ENCODE measurements at regions not wholly inside any gene's neighbourhood (a gene's known extent, or its start where the extent isn't known, plus 50 kb on each side); places are given as distances from the start of the nearest gene placed in this dataset.
A peak's percentile ranks its signal among the peaks of the same experiment; 100 is the strongest.
"Not testable (repeated sequence)": the region's sequence is repeated elsewhere in the genome, so short reads cannot be mapped to it uniquely, and the experiment has no call there.

- DNase-seq (ENCODE audit: low read depth, low spot score) = peak; percentile 33
Measured at GRCh38 chr4:120636120-120636630, 286.4 kb downstream of the PRDM5 start.

- DNase-seq (ENCODE audit: low read depth, low spot score) = no peak
Measured at GRCh38 chr4:120633810-120634209, 288.7 kb downstream of the PRDM5 start.

DNA sequence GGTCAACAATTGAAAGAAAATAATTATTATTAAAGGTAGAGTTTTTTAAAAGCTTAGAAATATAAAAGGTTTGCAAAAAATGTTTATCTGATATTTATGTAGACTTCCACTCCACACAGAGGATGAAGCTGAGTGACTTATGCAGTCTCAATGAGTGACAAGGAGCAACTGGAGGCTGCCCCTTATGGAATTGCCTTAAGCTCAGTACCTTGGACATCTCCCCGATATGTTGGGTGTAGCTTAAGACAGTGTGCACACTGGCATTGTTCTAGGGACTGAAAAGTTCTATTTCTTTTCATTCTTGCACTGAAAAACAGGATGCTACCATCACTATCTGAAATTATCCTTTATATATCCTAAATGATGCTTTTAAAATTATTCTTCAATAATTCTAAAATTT lies 292.1 kb downstream of the PRDM5 start:
- DNase-seq (ENCODE audit: low read depth, low spot score) = peak; percentile 29

DNA sequence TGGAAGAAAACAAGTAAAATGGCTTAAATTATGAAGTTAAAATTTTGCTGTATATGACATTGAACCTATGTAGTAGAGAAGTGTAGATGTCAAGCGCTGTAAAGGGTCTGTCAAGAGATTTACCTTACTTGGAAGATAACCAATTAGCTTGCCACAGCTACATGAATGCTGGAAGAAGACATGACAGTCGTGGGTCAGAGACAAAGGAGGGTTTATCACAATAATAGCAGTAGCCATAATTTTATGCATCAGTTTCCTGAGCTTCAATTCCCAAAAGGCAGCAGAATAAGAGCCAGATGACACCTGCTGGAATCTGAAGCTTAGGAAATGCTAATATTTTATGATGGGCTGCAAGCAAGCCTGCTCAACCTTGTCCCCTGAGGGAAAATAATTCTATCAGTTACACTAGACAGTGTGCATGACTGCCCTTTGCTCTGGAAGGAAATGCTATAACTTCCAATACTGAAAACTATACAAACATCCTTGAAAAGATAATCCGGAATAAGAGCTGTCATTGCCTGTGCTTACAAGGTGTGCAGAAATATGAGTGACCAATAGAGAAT lies 292.9 kb downstream of the PRDM5 start:
- DNase-seq (ENCODE audit: low read depth, low spot score) = no peak

GRCh38 chr4:120622601-120623000 lies 299.9 kb downstream of the PRDM5 start:
- no peak for DNase-seq (ENCODE audit: low read depth, low spot score)

GRCh38 chr4:120617171-120617570 lies 305.4 kb downstream of the PRDM5 start:
- no peak for DNase-seq (ENCODE audit: low read depth, low spot score)

DNA sequence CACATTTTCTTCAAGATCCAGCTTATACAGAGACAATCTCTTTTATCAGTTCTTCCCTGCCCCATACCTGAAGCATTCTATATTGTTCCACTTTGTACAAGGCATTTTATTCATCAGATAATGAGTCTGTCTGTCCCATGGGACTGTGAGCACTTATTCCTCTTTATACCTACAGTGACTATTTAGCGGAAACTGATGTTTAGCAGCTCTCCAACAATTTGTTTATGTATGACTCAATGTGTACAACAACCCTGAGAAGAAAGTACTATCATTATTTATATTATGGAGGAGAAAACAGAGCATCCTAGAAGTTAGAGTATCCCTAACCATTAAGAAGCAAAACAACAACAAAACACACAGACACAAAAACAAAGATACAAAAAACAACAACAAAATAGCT lies 306.5 kb downstream of the PRDM5 start:
- DNase-seq (ENCODE audit: low read depth, low spot score) = no peak

- no peak for DNase-seq (ENCODE audit: low read depth, low spot score)
Measured at GRCh38 chr4:120613778-120614177, 308.7 kb downstream of the PRDM5 start.

GRCh38 chr4:120611092-120611491 lies 311.4 kb downstream of the PRDM5 start:
- peak; percentile 53 for DNase-seq (ENCODE audit: low read depth, low spot score)

DNA sequence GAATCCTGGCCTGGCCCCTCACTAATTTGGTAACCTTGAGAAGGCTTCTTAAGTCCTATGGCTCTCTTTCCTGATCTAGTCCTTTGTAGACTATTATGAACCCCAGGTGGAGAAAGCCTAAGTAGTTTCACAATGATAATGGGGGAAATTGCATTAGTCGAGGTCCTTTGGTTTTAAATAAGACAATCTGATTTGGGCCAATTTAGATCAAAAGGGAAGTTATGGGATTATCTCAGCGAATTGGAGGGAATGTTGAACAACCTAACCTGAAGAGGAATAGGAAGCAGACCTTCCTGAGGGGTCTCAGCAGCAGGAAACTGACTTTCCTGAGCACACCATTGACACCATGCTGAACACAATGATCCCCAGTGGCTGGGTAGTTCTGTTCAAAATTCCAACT lies 331.5 kb downstream of the PRDM5 start:
- no peak for DNase-seq (ENCODE audit: low read depth, low spot score)

GRCh38 chr4:120589787-120590186 lies 332.7 kb downstream of the PRDM5 start:
- DNase-seq (ENCODE audit: low read depth, low spot score) = no peak

DNA sequence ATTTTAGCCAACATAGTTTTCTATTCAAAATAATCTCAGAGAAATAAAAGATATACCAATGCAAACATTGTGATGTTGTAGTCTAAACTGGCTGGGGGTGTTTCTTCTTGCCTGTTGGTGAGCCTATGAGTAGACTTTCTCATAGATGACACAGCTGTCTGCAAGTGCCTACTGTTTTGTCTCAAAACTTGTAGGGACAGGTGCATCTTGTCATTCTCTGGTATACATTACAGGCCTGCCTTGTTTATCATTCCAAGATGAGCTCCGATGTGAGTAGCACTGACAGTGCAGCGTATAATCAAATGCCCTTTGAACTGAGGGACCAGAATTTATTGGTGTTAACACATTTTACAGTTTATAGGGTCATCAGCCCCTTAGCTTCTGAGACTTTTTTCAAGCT lies 353.8 kb downstream of the PRDM5 start:
- no peak for DNase-seq (ENCODE audit: low read depth, low spot score)

DNA sequence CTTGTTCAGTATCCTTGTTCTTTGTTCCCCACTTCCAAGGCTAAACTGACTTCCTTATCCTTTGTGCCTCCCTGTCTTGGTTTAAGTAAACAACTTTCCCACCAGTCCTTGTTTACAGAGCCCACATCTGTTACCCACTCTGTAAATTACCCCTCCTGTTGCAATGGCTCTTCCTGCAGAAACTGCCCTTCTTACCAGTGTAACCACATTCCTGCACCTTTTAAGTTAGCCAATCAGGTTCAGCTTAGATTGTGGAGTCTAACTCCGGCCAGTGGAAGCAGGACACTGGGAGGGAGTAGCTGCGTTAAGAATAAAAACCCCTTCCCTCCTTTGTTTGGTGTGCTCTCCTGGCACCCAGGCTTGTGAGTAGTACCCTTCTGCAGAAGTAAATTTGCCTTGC lies 360.9 kb downstream of the PRDM5 start:
- DNase-seq (ENCODE audit: low read depth, low spot score) = no peak

GRCh38 chr4:120557372-120557771 lies 365.2 kb downstream of the PRDM5 start:
- peak; percentile 2 for DNase-seq (ENCODE audit: low read depth, low spot score)

DNA sequence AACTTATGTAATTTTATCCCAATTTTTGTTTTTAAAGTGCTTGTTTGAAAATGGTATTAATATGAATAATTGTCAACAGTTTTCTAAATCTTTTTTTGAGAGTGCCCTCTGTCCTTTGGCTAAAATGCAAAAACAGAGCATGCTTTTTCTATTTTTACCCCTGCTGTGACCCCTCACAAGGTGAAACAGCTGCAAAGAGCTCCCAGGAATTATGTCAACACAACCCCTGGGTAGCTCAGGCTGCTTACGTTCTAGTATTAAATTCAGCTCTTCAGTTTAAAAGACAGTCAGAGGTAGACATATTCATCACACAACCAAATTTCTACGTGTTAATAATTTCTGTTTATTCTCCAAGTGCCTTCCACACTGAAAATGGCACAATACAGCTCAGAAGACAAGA lies 367.5 kb downstream of the PRDM5 start:
- DNase-seq (ENCODE audit: low read depth, low spot score) = no peak

DNA sequence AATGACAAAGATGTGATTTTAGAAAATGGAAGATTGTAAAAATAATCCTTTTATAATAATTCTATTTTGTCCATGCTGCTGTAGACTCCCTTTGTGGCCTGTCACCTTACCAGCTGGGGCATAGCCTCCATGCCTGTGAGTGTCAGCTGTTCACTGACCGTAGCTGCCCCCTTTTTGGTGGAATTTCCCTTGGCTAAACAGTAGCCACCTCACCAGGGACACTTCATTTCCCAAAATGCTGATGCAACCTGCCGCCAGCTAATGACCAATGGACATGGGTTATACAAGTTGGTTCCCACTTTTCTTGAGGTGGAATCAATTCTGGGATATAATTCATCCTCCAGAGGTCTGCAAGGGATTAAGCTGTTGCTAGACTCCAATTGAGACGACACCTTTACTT lies 368.4 kb downstream of the PRDM5 start:
- DNase-seq (ENCODE audit: low read depth, low spot score) = no peak

DNA sequence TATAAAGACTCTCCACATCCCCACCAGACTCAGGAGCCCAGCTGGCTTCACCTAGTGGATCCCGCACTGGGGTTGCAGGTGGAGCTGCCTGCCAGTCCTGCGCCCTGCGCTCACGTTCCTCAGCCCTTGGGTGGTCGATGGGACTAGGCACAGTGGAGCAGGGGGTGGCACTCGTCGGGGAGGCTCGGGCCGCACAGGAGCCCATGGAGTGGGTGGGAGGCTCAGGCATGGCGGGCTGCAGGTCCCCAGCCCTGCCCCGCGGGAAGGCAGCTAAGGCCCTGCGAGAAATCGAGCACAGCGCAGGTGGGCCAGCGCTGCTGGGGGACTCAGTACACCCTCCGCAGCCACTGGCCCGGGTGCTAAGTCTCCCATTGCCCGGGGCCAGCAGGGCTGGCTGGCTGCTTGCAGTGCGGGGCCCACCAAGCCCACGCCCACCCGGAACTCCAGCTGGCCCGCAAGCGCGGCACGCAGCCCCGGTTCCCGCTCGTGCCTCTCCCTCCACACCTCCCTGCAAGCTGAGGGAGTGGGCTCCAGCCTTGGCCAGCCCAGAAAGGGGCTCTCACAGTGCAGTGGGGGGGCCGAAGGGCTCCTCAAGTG lies 371.8 kb downstream of the PRDM5 start:
- DNase-seq (ENCODE audit: low read depth, low spot score) = not testable (repeated sequence)

- DNase-seq (ENCODE audit: low read depth, low spot score) = no peak
Measured at GRCh38 chr4:120549011-120549570, 373.4 kb downstream of the PRDM5 start.

- DNase-seq (ENCODE audit: low read depth, low spot score) = no peak
Measured at GRCh38 chr4:120545391-120545790, 377.1 kb downstream of the PRDM5 start.

GRCh38 chr4:120544838-120545237 lies 377.7 kb downstream of the PRDM5 start:
- no peak for DNase-seq (ENCODE audit: low read depth, low spot score)

GRCh38 chr4:120540625-120541024 lies 381.9 kb downstream of the PRDM5 start:
- no peak for DNase-seq (ENCODE audit: low read depth, low spot score)

DNA sequence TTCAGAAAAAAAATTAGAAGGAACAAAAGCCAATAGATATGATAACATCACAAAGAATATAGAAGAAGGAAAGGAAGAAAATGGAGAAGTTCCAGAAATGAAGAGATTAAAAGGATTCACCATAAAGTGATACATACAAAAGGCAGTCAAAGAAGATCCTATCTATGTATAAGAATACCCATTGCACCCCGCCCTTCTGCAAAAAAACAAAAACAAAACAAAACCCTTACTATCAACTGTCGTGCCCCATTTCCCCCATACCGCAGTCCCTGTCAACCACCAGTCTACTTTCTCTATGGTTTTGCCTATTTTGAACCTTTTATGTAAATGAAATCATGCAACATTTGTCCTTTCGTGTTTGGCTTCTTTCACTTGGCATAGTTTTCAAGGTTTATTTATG lies 385.6 kb downstream of the PRDM5 start:
- no peak for DNase-seq (ENCODE audit: low read depth, low spot score)

GRCh38 chr4:120528428-120528827 lies 394.1 kb downstream of the PRDM5 start:
- no peak for DNase-seq (ENCODE audit: low read depth, low spot score)

Measured in astrocyte of the hippocampus (primary cell).